Hematopoietic multipotent progenitor cell (in vitro differentiated cells): ENCODE measurements at regions not wholly inside any gene's neighbourhood (a gene's known extent, or its start where the extent isn't known, plus 50 kb on each side); places are given as distances from the start of the nearest gene placed in this dataset.
"Not testable (repeated sequence)": the region's sequence is repeated elsewhere in the genome, so short reads cannot be mapped to it uniquely, and the experiment has no call there.

Source experiments
- DNase-seq, 3 donors: peaks; one replicate each; pipeline ENCODE4 v3.0.0-alpha.2; 2011 to 2015; ENCODE audit warnings: low read depth in 2 of 3, low spot score in 2 of 3

- no peak for DNase-seq
Measured at GRCh38 chr10:63773962-63774361, 252.8 kb downstream of the REEP3 start.

- no peak for DNase-seq
Measured at GRCh38 chr10:63780101-63780500, 258.9 kb downstream of the REEP3 start.

- DNase-seq, result no peak
Measured at GRCh38 chr10:63781226-63781625, 260.0 kb downstream of the REEP3 start.

GRCh38 chr10:63783882-63784281, 262.7 kb downstream of the REEP3 start:
- no peak for DNase-seq

GRCh38 chr10:63788152-63788821, 267.1 kb downstream of the REEP3 start:
- no peak for DNase-seq

- no peak for DNase-seq
Measured at GRCh38 chr10:63795094-63795860, 274.1 kb downstream of the REEP3 start.

- DNase-seq, result peak in 1 of 3 donors; percentile 4
Measured at GRCh38 chr10:63798599-63799498, 277.6 kb downstream of the REEP3 start.

GRCh38 chr10:63799521-63800300, 278.5 kb downstream of the REEP3 start:
- DNase-seq, result no peak

GRCh38 chr10:63801166-63801565, 280.0 kb downstream of the REEP3 start:
- no peak for DNase-seq

- DNase-seq, result no peak
Measured at GRCh38 chr10:63806330-63806729, 285.1 kb downstream of the REEP3 start.

GRCh38 chr10:63812501-63812900, 291.3 kb downstream of the REEP3 start:
- DNase-seq, result no peak

GRCh38 chr10:63819753-63820329, 298.6 kb downstream of the REEP3 start:
- peak in 2 of 3 donors; percentile 6 to 8 for DNase-seq

- no peak for DNase-seq
Measured at GRCh38 chr10:63822496-63822895, 301.3 kb downstream of the REEP3 start.

- no peak for DNase-seq
Measured at GRCh38 chr10:63825111-63825510, 303.9 kb downstream of the REEP3 start.

GRCh38 chr10:63825766-63826165, 304.6 kb downstream of the REEP3 start:
- no peak for DNase-seq

GRCh38 chr10:63827018-63827417, 305.8 kb downstream of the REEP3 start:
- not testable (repeated sequence) for DNase-seq

GRCh38 chr10:63829020-63829419, 307.8 kb downstream of the REEP3 start:
- DNase-seq, result no peak

- no peak for DNase-seq
Measured at GRCh38 chr10:63829573-63830149, 308.5 kb downstream of the REEP3 start.

GRCh38 chr10:63832686-63833085, 311.5 kb downstream of the REEP3 start:
- DNase-seq, result no peak
